ENCODE measurements at regions not wholly inside any gene's neighbourhood (a gene's known extent, or its start where the extent isn't known, plus 50 kb on each side); places are given as distances from the start of the nearest gene placed in this dataset.

DNA sequence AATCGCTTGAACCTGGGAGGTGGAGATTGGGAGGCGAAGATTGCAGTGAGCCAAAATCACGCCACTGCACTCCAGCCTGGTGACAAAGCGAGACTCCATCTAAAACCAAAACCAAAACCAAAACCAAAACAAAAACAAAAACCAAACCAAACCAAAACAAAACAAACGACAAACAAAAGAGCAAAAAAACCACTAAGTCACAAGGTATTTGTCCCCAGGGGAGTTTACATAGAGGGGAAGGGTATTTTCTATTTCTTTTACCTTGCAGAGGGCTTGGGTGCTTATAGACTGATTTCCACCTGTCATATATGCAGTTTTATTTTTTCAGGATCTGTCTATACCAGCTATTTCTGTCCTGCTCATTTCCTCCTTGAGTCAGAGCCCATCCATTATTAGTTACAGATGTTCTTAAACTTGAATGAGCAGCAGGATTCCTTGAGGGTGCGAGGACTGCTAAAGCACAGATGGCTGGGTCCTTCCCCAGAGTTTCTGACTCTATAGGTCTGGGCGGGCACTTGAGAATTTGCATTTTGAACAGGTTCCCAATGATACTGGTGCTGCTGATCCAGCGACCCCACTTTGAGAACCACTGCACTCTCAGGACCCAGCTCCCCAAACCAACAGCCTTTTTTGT lies 102.2 kb upstream of the UXS1 start:
- Histone ChIP-seq H3K9me3 (ENCODE audit: control insufficient read depth, insufficient read depth, low read depth, low read length) (no peaks in the 10 kb centered on the region), H3K27me3 (ENCODE audit: control insufficient read depth, insufficient read depth, low read length) (no peaks in the 10 kb centered on the region), H3K4me3 (ENCODE audit: low read depth in 2 of 2, low read length in 2 of 2) (no peak overlapping the region), H3K36me3 (ENCODE audit: control insufficient read depth, insufficient read depth, low read length) (no peaks in the 10 kb centered on the region), H3K27ac (ENCODE audit: low read length) (no peak overlapping the region), H3K4me1 (ENCODE audit: control insufficient read depth, insufficient read depth, low read length) (no peaks in the 10 kb centered on the region)
- DNase-seq (ENCODE audit: low read depth, low spot score), result no peak
- in situ Hi-C loops (cut with HindIII; ENCODE audit: low pct_unique_long_range_greater_than_20kb, low sequenced_read_pairs) (no loop called here), intact Hi-C loops (cut with micrococcal nuclease; ENCODE audit: unreplicated experiment) (no loop called here)
- ChIA-PET POLR2A (no interaction called here), CTCF (no interaction called here)
- ATAC-seq, result no peak
- TF ChIP-seq SIN3A (IDR thresholded peaks at IDR 0.05; ENCODE audit: borderline replicate concordance, insufficient read depth, low read depth, low read length), result no peak
- TF ChIP-seq POLR2AphosphoS5 (IDR thresholded peaks at IDR 0.05; ENCODE audit: low read depth, low read length), result no peak
- no TSS peak for BruUV-seq (replicated peaks)

DNA sequence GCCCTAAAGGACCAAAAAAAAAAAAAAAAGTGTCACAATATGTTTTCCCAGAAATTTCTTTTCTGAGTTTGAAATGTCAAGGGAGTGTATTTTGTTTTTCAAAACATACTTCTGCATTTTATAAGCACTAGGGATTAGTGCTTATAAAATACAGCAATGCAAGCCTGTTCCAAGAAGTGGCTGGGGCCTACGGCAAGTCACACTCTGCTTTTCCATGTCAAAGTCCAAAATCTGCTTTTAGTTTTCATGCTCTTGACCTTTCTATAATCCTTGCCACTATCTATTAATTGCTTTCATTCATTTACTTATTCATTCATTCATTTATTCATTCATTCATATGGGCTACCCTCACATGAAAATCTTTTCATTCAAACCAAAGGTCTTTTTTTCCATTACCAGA lies 100.1 kb upstream of the UXS1 start:
- ATAC-seq, result no peak
- H3K9me3 ChIP-seq (ENCODE audit: control insufficient read depth, insufficient read depth, low read depth, low read length), result no peaks in the 10 kb centered on the region
- no peak overlapping the region for H3K4me3 ChIP-seq (ENCODE audit: low read depth in 2 of 2, low read length in 2 of 2)
- in situ Hi-C loops (cut with HindIII; ENCODE audit: low pct_unique_long_range_greater_than_20kb, low sequenced_read_pairs) (no loop called here), intact Hi-C loops (cut with micrococcal nuclease; ENCODE audit: unreplicated experiment) (no loop called here)
- no peak overlapping the region for H3K27ac ChIP-seq (ENCODE audit: low read length)
- H3K36me3 ChIP-seq (ENCODE audit: control insufficient read depth, insufficient read depth, low read length), result no peaks in the 10 kb centered on the region
- no peaks in the 10 kb centered on the region for H3K4me1 ChIP-seq (ENCODE audit: control insufficient read depth, insufficient read depth, low read length)
- BruUV-seq (replicated peaks), result no TSS peak
- DNase-seq (ENCODE audit: low read depth, low spot score), result no peak
- ChIA-PET POLR2A (no interaction called here), CTCF (no interaction called here)
- TF ChIP-seq SIN3A (IDR thresholded peaks at IDR 0.05; ENCODE audit: borderline replicate concordance, insufficient read depth, low read depth, low read length), result no peak
- TF ChIP-seq POLR2AphosphoS5 (IDR thresholded peaks at IDR 0.05; ENCODE audit: low read depth, low read length), result no peak
- no peak for TF ChIP-seq TCF7L2 (IDR thresholded peaks at IDR 0.05; ENCODE audit: low read depth, low read length)
- TF ChIP-seq, protein P1, sequence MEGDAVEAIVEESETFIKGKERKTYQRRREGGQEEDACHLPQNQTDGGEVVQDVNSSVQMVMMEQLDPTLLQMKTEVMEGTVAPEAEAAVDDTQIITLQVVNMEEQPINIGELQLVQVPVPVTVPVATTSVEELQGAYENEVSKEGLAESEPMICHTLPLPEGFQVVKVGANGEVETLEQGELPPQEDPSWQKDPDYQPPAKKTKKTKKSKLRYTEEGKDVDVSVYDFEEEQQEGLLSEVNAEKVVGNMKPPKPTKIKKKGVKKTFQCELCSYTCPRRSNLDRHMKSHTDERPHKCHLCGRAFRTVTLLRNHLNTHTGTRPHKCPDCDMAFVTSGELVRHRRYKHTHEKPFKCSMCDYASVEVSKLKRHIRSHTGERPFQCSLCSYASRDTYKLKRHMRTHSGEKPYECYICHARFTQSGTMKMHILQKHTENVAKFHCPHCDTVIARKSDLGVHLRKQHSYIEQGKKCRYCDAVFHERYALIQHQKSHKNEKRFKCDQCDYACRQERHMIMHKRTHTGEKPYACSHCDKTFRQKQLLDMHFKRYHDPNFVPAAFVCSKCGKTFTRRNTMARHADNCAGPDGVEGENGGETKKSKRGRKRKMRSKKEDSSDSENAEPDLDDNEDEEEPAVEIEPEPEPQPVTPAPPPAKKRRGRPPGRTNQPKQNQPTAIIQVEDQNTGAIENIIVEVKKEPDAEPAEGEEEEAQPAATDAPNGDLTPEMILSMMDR (IDR thresholded peaks at IDR 0.05), result no peak
- TF ChIP-seq, protein P2, sequence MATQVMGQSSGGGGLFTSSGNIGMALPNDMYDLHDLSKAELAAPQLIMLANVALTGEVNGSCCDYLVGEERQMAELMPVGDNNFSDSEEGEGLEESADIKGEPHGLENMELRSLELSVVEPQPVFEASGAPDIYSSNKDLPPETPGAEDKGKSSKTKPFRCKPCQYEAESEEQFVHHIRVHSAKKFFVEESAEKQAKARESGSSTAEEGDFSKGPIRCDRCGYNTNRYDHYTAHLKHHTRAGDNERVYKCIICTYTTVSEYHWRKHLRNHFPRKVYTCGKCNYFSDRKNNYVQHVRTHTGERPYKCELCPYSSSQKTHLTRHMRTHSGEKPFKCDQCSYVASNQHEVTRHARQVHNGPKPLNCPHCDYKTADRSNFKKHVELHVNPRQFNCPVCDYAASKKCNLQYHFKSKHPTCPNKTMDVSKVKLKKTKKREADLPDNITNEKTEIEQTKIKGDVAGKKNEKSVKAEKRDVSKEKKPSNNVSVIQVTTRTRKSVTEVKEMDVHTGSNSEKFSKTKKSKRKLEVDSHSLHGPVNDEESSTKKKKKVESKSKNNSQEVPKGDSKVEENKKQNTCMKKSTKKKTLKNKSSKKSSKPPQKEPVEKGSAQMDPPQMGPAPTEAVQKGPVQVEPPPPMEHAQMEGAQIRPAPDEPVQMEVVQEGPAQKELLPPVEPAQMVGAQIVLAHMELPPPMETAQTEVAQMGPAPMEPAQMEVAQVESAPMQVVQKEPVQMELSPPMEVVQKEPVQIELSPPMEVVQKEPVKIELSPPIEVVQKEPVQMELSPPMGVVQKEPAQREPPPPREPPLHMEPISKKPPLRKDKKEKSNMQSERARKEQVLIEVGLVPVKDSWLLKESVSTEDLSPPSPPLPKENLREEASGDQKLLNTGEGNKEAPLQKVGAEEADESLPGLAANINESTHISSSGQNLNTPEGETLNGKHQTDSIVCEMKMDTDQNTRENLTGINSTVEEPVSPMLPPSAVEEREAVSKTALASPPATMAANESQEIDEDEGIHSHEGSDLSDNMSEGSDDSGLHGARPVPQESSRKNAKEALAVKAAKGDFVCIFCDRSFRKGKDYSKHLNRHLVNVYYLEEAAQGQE (IDR thresholded peaks at IDR 0.05; ENCODE audit: insufficient read depth in 1 of 2, low read depth in 2 of 2, low read length in 1 of 2), result no peak
- H3K27me3 ChIP-seq (ENCODE audit: control insufficient read depth, insufficient read depth, low read length), result no peaks in the 10 kb centered on the region

DNA sequence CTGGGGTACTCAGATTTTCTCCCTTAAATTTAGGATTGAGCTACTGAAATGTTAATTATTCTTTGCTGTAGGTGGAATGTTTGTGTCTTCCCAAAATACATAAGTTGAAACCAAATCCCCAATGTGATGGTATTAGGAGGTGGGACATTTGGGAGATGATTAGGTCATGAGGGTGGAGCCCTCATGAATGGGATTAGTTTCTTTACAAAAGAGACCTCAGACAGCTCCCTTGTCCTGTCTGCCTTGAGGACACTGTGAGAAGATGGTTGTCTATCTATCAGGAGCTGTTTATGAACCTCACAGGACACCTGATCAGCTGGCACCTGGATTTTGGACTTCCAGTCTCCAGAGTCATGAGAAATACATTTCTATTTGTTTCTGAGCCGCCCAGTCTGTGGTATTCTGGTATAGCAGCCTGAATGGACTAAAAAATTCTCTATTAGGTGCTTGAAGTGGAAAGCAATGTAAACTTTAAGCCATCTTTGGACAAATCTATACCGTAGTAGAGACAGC lies 99.2 kb upstream of the UXS1 start:
- H3K9me3 ChIP-seq (ENCODE audit: control insufficient read depth, insufficient read depth, low read depth, low read length), result no peaks in the 10 kb centered on the region

More for the DNA sequence above, 99.2 kb upstream of the UXS1 start:
- no peaks in the 10 kb centered on the region for H3K4me1 ChIP-seq (ENCODE audit: control insufficient read depth, insufficient read depth, low read length)
- no peak for ATAC-seq
- ChIA-PET CTCF (no interaction called here), POLR2A (no interaction called here)
- H3K27ac ChIP-seq (ENCODE audit: low read length), result no peak overlapping the region
- no TSS peak for BruUV-seq (replicated peaks)
- in situ Hi-C loops (cut with HindIII; ENCODE audit: low pct_unique_long_range_greater_than_20kb, low sequenced_read_pairs) (no loop called here), intact Hi-C loops (cut with micrococcal nuclease; ENCODE audit: unreplicated experiment) (no loop called here)
- TF ChIP-seq TCF7L2 (IDR thresholded peaks at IDR 0.05; ENCODE audit: low read depth, low read length) (no peak), SIN3A (IDR thresholded peaks at IDR 0.05; ENCODE audit: borderline replicate concordance, insufficient read depth, low read depth, low read length) (no peak), POLR2AphosphoS5 (IDR thresholded peaks at IDR 0.05; ENCODE audit: low read depth, low read length) (no peak)
- TF ChIP-seq, protein P2 (IDR thresholded peaks at IDR 0.05; ENCODE audit: insufficient read depth in 1 of 2, low read depth in 2 of 2, low read length in 1 of 2), result no peak
- TF ChIP-seq, protein P1 (IDR thresholded peaks at IDR 0.05), result no peak
- no peaks in the 10 kb centered on the region for H3K36me3 ChIP-seq (ENCODE audit: control insufficient read depth, insufficient read depth, low read length)
- no peaks in the 10 kb centered on the region for H3K27me3 ChIP-seq (ENCODE audit: control insufficient read depth, insufficient read depth, low read length)
- no peak overlapping the region for H3K4me3 ChIP-seq (ENCODE audit: low read depth in 2 of 2, low read length in 2 of 2)
- no peak for DNase-seq (ENCODE audit: low read depth, low spot score)

All from Panc1 (cell line).